ENCODE measurements at regions not wholly inside any gene's neighbourhood (a gene's known extent, or its start where the extent isn't known, plus 50 kb on each side); places are given as distances from the start of the nearest gene placed in this dataset.
"Not testable (repeated sequence)": the region's sequence is repeated elsewhere in the genome, so short reads cannot be mapped to it uniquely, and the experiment has no call there.

DNA sequence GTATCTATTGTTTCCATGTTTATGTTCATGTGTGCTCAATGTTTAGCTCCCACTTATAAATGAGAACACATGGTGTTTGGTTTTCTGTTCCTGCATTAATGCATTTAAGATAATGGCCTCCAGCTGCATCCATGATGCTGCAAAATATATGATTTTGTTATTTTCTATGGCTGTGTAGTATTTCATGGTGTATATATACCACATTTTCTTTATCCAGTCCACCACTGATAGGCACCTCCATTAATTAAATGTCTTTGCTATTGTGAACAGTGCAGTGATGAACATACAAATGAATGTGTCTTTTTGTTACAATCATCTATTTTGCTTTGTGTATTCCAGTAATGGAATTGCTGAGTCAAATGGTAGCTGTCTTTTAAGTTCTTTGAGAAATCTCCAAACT, 329.4 kb upstream of the MAGI2 start:
- ATAC-seq, result no peak

DNA sequence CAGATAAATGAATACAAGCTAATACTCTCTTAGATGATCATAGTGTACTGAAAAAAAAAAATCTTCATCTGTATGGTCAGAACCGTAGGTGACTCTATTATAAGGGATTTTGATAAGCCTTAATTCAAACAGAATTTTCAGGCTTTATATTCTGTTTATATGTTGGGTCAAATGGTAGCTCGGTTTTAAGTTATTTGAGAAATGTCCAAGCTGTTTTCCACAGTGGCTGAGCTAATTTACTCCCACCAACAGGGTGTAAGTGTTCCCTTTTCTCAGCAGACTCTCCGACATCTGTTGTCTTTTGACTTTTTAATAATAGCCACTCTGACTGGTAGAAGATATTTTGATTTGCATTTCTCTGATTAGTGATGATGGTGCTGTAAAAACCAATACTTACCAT, 328.8 kb upstream of the MAGI2 start:
- DNase-seq (no peak), ATAC-seq (no peak)
- H3K4me3 Mint-ChIP-seq, result no peak overlapping the region
- no peaks in the 10 kb centered on the region for H3K27me3 Mint-ChIP-seq (ENCODE audit: low read depth)
- H3K36me3 Mint-ChIP-seq (ENCODE audit: insufficient read depth), result no peaks in the 10 kb centered on the region
- H3K9me3 Mint-ChIP-seq, result peaks cover 8% of the 10 kb centered on the region
- no peaks in the 10 kb centered on the region for H3K4me1 Mint-ChIP-seq (ENCODE audit: low read depth)

More for the DNA sequence above, 329.4 kb upstream of the MAGI2 start:
- Mint-ChIP-seq H3K4me1 (ENCODE audit: low read depth) (no peaks in the 10 kb centered on the region), H3K4me3 (no peak overlapping the region), H3K36me3 (ENCODE audit: insufficient read depth) (no peaks in the 10 kb centered on the region), H3K27me3 (ENCODE audit: low read depth) (no peaks in the 10 kb centered on the region), H3K9me3 (peaks cover 8% of the 10 kb centered on the region)
- no peak for DNase-seq

DNA sequence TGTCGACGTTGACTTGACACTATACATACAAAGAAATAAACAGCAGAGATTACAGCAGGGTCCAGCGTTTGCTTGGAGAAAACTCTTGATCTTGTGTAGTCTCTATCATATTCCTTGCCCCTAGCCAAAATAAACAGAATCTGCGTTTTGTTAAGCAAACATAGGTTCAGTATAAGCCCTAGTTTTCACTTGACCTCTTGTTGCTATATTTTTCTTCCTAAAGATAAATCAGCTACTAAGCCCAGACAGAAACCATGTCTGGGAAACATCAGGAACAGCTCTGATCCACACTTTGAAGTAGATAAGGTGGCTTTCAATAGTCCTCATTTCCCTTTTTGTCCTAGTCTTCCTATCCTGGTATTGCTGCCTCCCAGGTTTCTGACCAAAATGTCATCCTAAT, 328.2 kb upstream of the MAGI2 start:
- ATAC-seq (no peak), DNase-seq (no peak)
- no peaks in the 10 kb centered on the region for H3K4me1 Mint-ChIP-seq (ENCODE audit: low read depth)
- H3K9me3 Mint-ChIP-seq, result peaks cover 8% of the 10 kb centered on the region
- no peaks in the 10 kb centered on the region for H3K36me3 Mint-ChIP-seq (ENCODE audit: insufficient read depth)
- no peak overlapping the region for H3K4me3 Mint-ChIP-seq
- H3K27me3 Mint-ChIP-seq (ENCODE audit: low read depth), result no peaks in the 10 kb centered on the region

DNA sequence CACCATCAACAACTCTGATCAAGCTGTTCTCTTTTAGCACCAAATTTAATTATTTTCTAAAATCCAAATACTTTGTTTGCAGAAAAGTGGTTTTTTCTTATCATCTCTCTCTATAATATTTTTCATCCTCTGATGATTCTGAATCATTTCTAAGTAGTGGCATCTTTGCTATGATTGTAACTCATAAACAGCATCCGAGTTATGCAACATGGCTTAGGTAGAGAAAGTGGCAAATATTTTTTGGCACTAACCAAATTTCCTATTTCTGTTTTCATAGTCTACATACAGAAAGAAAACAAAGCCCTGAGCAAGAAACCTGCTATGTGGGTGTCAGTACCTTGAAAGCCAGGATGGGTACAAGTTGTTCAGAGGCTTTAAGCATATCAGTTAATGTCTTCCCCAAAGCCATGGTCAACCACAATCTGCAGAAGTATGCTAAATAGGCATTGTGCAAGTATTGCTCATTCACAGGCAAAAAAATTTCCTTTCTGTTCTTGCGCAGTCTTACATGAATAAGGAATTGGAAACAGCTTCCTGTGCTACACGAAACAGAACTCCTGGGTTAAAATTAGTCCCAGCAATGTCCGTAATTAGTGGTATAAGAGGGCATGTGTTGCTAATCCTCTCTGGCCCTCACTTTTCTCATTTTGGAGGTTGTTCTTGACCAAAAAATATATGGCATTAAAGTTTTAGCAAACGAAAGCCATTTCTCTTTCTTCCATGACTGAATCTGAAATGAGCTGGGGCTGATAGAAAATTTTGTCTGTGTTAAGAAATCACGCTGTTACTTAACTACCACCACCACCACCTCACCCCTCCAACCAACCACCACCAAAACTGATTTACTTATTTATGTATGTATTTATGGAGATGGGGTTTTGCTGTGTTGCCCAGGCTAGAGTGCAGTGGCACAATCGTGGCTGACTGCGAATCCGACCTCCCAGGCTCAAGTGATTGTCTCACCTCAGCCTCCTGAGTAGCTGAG, 325.6 kb upstream of the MAGI2 start:
- no peaks in the 10 kb centered on the region for H3K36me3 Mint-ChIP-seq (ENCODE audit: insufficient read depth)
- no peak overlapping the region for H3K4me3 Mint-ChIP-seq
- H3K9me3 Mint-ChIP-seq, result peaks cover 4% of the 10 kb centered on the region

DNA sequence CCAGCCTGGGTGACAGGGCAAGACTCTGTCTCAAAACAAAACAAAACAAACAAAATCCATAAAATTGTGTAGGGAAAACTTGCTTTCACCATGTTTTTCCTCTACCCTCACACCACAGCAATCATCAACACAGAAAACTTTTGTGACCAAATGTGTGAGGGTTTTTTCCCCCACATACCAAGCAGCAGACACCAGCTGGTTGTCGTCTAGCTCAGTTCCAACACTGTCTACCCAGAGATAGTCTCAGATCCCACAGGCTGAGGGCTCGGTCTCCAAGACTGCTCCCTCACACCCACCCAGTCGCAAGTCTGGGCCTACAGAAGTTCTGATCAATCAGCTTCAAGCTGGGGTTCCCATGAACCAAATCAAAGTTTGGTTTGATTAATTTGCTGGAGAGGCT, 322.4 kb upstream of the MAGI2 start:
- ATAC-seq (no peak), DNase-seq (no peak)
- H3K36me3 Mint-ChIP-seq (ENCODE audit: insufficient read depth), result no peaks in the 10 kb centered on the region
- H3K4me1 Mint-ChIP-seq (ENCODE audit: low read depth), result no peaks in the 10 kb centered on the region
- H3K4me3 Mint-ChIP-seq, result no peak overlapping the region
- H3K27me3 Mint-ChIP-seq (ENCODE audit: low read depth), result no peaks in the 10 kb centered on the region
- H3K9me3 Mint-ChIP-seq, result peaks cover 4% of the 10 kb centered on the region

More for the DNA sequence above, 325.6 kb upstream of the MAGI2 start:
- Mint-ChIP-seq H3K27me3 (ENCODE audit: low read depth) (no peaks in the 10 kb centered on the region), H3K4me1 (ENCODE audit: low read depth) (no peaks in the 10 kb centered on the region)
- DNase-seq (no peak), ATAC-seq (no peak)

DNA sequence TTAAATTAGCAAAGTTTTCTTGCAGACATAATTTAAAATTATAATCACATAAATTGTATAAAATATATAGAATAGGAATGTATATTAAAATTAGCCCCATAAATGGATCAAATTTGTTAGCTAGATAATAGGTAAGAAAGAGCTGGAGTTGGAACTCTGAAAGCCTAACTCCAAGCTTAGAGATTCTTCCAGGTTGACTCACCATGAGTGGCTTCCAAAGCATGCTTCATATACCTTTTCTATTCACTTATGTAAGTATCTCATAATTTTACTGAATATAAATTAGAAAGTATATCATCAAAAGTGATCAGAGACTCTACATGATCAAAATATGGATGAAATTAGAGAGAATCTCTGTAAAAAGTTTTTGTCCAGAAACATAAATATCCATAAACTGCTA, 320.7 kb upstream of the MAGI2 start:
- Mint-ChIP-seq H3K36me3 (ENCODE audit: insufficient read depth) (no peaks in the 10 kb centered on the region), H3K27me3 (ENCODE audit: low read depth) (no peaks in the 10 kb centered on the region)
- ATAC-seq, result no peak

GRCh38 chr7:79770970-79771369, 317.5 kb upstream of the MAGI2 start:
- DNase-seq, result no peak
- H3K27me3 Mint-ChIP-seq (ENCODE audit: low read depth), result no peaks in the 10 kb centered on the region
- no peak for ATAC-seq
- no peaks in the 10 kb centered on the region for H3K9me3 Mint-ChIP-seq
- H3K36me3 Mint-ChIP-seq (ENCODE audit: insufficient read depth), result no peaks in the 10 kb centered on the region
- H3K4me1 Mint-ChIP-seq (ENCODE audit: low read depth), result no peaks in the 10 kb centered on the region
- no peak overlapping the region for H3K4me3 Mint-ChIP-seq

More for the DNA sequence above, 320.7 kb upstream of the MAGI2 start:
- Mint-ChIP-seq H3K9me3 (peaks cover 4% of the 10 kb centered on the region), H3K4me1 (ENCODE audit: low read depth) (no peaks in the 10 kb centered on the region), H3K4me3 (no peak overlapping the region)
- no peak for DNase-seq

DNA sequence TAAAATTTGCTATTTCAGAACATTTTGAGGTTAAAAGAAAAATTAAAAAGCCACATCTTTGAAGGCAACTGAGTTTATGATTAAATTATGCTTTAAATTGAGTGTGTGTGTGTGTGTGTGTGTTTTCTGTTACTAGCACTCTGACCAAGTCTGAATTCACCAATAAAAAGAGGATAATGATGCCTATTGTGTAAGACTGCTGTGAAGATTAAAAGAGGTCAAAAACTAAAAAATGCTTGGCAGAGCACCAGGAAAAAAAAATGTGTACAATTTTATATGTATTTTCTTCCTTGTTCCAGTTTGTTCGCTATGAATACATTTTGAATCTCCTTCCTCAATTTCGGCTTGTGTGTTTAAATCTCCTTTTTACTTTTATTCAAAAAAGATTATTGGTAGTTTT, 316.6 kb upstream of the MAGI2 start:
- Mint-ChIP-seq H3K4me3 (no peak overlapping the region), H3K36me3 (ENCODE audit: insufficient read depth) (no peaks in the 10 kb centered on the region), H3K9me3 (peaks cover 3% of the 10 kb centered on the region), H3K27me3 (ENCODE audit: low read depth) (no peaks in the 10 kb centered on the region), H3K4me1 (ENCODE audit: low read depth) (no peaks in the 10 kb centered on the region)
- DNase-seq (no peak), ATAC-seq (no peak)

DNA sequence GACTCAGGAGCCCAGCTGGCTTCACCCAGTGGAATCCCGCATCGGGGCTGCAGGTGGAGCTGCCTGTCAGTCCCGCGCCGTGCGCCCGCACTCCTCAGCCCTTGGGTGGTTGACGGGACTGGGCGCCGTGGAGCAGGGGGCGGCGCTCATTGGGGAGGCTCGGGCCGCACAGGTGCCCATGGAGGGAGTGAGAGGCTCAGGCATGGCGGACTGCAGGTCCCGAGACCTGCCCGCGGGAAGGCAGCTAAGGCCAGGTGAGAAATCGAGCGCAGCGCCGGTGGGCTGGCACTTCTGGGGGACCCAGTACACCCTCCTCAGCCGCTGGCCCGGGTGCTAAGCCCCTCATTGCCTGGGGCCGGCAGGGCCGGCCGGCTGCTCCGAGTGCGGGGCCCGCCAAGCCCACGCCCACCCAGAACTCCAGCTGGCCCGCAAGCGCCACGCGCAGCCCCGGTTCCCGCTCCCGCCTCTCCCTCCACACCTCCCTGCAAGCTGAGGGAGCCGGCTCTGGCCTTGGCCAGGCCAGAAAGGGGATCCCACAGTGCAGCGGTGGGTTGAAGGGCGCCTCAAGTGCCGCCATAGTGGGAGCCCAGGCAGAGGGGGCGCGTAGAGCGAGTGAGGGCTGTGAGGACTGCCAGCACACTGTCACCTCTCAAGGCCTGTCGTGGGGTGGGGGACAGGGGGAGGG, 314.6 kb upstream of the MAGI2 start:
- H3K4me3 Mint-ChIP-seq; H3K4me1 Mint-ChIP-seq (ENCODE audit: low read depth); DNase-seq; H3K36me3 Mint-ChIP-seq (ENCODE audit: insufficient read depth); H3K27me3 Mint-ChIP-seq (ENCODE audit: low read depth); ATAC-seq; H3K9me3 Mint-ChIP-seq: not testable (repeated sequence)

- H3K4me3 Mint-ChIP-seq; H3K9me3 Mint-ChIP-seq; H3K4me1 Mint-ChIP-seq (ENCODE audit: low read depth): not testable (repeated sequence)
Measured at GRCh38 chr7:79767192-79767591, 313.7 kb upstream of the MAGI2 start.

DNA sequence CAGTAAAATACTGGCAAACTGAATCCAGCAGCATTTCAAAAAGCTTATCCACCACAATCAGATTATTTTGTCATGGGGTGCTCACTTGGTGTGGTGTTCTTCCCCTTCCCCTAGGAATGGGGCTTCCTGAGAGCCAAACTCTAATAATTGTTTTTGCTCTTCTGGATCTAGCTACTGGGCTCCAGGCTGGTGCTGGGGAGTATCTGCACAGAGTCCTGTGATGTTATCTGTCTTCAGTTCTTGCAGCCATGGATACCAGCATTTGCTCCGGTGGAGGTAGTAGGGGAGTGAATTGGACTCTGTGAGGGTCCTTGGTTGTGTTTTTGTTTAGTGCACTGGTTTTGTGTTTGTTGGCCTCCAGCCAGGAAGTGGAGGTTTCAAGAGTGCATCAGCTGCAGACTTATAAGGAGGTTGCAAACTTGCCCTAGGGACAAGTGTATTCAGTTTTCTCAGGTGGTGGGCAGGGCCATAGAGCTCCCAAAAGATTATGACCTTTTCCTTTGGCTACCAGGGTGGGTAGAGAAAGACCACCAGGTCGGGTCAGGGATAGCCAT, 308.5 kb upstream of the MAGI2 start:
- H3K4me3 Mint-ChIP-seq, result no peak overlapping the region
- no peaks in the 10 kb centered on the region for H3K36me3 Mint-ChIP-seq (ENCODE audit: insufficient read depth)
- H3K9me3 Mint-ChIP-seq, result peaks cover 13% of the 10 kb centered on the region
- H3K4me1 Mint-ChIP-seq (ENCODE audit: low read depth), result no peaks in the 10 kb centered on the region
- ATAC-seq (no peak), DNase-seq (no peak)
- no peaks in the 10 kb centered on the region for H3K27me3 Mint-ChIP-seq (ENCODE audit: low read depth)

More at GRCh38 chr7:79767192-79767591, 313.7 kb upstream of the MAGI2 start:
- ATAC-seq; DNase-seq; H3K36me3 Mint-ChIP-seq (ENCODE audit: insufficient read depth); H3K27me3 Mint-ChIP-seq (ENCODE audit: low read depth): not testable (repeated sequence)

DNA sequence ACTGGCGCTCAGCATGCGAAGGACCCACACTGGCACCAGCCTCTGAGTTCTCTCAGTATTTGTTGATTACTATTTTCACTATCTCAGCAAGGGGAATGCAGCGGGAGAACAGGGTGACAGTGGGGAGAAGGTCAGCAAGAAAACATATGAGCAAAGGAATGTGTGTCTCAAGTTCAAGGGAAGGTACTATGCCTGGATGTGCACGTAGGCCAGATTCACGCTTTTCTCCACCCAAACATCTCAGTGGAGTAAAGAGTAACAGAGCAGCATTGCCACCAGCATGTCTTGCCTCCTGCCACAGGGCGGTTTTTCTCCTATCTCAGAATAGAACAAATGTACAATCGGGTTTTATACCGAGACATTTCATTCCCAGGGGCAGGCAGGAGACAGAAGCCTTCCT, 297.5 kb upstream of the MAGI2 start:
- H3K4me1 Mint-ChIP-seq (ENCODE audit: low read depth); H3K27me3 Mint-ChIP-seq (ENCODE audit: low read depth); H3K4me3 Mint-ChIP-seq; DNase-seq; H3K36me3 Mint-ChIP-seq (ENCODE audit: insufficient read depth); ATAC-seq: not testable (repeated sequence)
- H3K9me3 Mint-ChIP-seq, result peaks cover 36% of the 10 kb centered on the region

DNA sequence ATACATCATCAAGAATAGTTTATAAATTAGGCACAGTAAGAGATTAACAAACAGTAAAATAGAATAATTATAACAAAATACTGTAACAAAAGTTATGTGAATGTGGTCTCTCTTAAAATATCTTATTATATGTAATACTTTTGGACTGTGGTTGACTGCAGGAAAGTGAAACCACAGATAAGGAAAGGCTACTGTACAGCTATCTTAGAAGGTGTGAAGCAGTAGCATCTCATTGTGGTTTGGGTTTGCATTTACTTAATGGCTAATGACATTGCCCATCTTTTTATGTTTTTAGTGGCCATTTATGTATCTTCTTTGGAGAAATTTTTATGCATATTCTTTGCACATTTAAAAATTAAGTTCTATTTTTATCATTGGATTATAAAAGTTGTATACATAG, 296.4 kb upstream of the MAGI2 start:
- Mint-ChIP-seq H3K36me3 (ENCODE audit: insufficient read depth) (no peaks in the 10 kb centered on the region), H3K9me3 (peaks cover 35% of the 10 kb centered on the region), H3K4me1 (ENCODE audit: low read depth) (no peaks in the 10 kb centered on the region), H3K4me3 (no peak overlapping the region), H3K27me3 (ENCODE audit: low read depth) (no peaks in the 10 kb centered on the region)
- no peak for ATAC-seq
- no peak for DNase-seq

- Mint-ChIP-seq H3K36me3 (ENCODE audit: insufficient read depth) (no peaks in the 10 kb centered on the region), H3K4me3 (no peak overlapping the region), H3K27me3 (ENCODE audit: low read depth) (no peaks in the 10 kb centered on the region), H3K4me1 (ENCODE audit: low read depth) (no peaks in the 10 kb centered on the region), H3K9me3 (peaks cover 10% of the 10 kb centered on the region)
- DNase-seq, result no peak
- ATAC-seq, result no peak
Measured at GRCh38 chr7:79741684-79742083, 288.2 kb upstream of the MAGI2 start.
